Muscle layer of duodenum (tissue), 2 donors: ENCODE measurements at regions not wholly inside any gene's neighbourhood (a gene's known extent, or its start where the extent isn't known, plus 50 kb on each side); places are given as distances from the start of the nearest gene placed in this dataset.

ENCODE experiments used
- H3K27ac ChIP-seq: one replicate; pipeline ENCODE4 v1.7.0; 2013; ENCODE audit warnings: mild to moderate bottlenecking, low read length
- H3K27me3 ChIP-seq: one replicate; pipeline ENCODE4 v1.7.0; 2013; ENCODE audit warnings: low read depth, mild to moderate bottlenecking, control low read depth, low read length
- H3K36me3 ChIP-seq, 2 donors: one replicate each; pipeline ENCODE4 v1.7.0; 2013; ENCODE audit warnings: low read length in 2 of 2, control low read depth in 1 of 2, mild to moderate bottlenecking in 1 of 2; ENCODE audit not compliant: insufficient read depth in 2 of 2, control insufficient read depth in 1 of 2
- H3K4me1 ChIP-seq, 2 donors: one replicate each; pipeline ENCODE4 v1.7.0; 2013; ENCODE audit warnings: low read length in 2 of 2, mild to moderate bottlenecking in 2 of 2, control low read depth in 1 of 2, moderate library complexity in 1 of 2; ENCODE audit not compliant: insufficient read depth in 2 of 2, control insufficient read depth in 1 of 2
- H3K4me3 ChIP-seq, 2 donors: one replicate each; pipeline ENCODE4 v1.7.0; 2013; ENCODE audit warnings: low read length in 2 of 2, low read depth in 1 of 2, mild to moderate bottlenecking in 1 of 2
- H3K9me3 ChIP-seq, 2 donors: one replicate each; pipeline ENCODE4 v1.7.0; 2013; ENCODE audit warnings: low read length in 2 of 2, control low read depth in 1 of 2, mild to moderate bottlenecking in 1 of 2; ENCODE audit not compliant: control insufficient read depth in 1 of 2
- donor health status: healthy.

DNA sequence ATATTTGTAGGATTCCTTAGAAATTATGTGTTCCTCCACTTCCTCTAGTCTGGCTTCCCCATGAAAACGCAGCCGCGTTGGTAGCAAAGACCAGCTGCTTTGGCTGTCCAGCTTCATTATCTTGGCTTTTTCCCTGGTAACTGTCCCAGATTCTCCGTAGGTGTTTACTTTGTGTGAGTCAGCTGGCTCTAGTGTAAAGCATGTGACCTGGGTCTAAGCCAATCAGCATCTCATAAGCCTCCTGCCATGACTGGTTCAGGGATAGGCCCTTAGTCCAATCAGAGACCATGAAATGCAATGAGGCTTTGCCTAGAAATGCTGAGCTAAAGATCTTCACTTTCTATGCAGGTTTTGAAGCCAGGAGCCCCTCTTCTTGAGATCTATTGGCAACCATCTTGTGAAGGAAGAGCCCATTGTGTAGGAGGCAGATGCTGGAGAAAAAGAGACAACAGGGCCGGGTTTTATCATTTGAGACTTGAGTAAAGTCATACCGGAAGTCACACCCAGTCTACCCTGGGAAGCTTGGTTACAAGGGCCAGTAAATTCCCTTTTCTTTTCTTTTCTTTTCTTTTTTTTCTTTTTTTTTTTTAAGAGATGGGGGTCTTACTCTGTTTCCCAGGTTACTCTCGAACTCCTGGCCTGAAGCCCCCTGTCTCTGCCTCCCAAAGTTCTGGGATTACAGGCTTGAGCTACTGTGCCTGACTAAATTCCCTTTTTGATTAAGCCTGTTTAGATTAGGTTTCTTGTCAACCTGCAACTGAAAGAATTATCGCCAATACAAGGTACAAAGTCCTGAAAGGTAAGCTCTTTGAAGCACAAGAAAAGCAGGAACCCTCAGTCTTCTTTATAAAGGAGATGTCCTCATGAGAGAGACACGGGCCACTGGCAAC lies 256.5 kb upstream of the RREB1 start:
- Histone ChIP-seq H3K36me3 (no peaks in the 10 kb centered on the region), H3K4me3 (no peak overlapping the region), H3K4me1 (peaks cover 0 to 3% of the 10 kb centered on the region in 2 donors), H3K9me3 (no peaks in the 10 kb centered on the region), H3K27ac (peak overlapping the region; percentile 11), H3K27me3 (no peaks in the 10 kb centered on the region)

DNA sequence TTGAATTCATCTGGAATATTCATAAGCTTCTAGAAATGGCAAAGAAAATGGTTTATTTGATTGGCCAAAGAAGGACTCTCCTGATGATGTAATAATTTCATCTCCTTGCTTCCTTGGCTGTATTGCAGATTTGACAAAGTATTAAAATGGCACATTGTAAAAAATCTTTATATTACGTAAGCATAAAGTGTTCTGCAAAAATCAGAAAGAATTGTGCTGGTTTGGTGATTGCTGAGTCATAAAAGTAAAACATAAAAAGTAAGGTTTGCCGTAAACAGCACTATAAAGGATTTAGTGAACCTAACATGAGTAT lies 255.9 kb upstream of the RREB1 start:
- Histone ChIP-seq H3K4me3 (no peak overlapping the region), H3K27ac (no peak overlapping the region), H3K27me3 (no peaks in the 10 kb centered on the region), H3K4me1 (peaks cover 0 to 9% of the 10 kb centered on the region in 2 donors), H3K9me3 (no peaks in the 10 kb centered on the region), H3K36me3 (no peaks in the 10 kb centered on the region)

- Histone ChIP-seq H3K4me1 (peaks cover 0 to 13% of the 10 kb centered on the region in 2 donors), H3K36me3 (no peaks in the 10 kb centered on the region), H3K9me3 (no peaks in the 10 kb centered on the region), H3K4me3 (peak overlapping the region in 1 of 2 donors; percentile 18), H3K27ac (peak overlapping the region; percentile 52), H3K27me3 (no peaks in the 10 kb centered on the region)
Measured at GRCh38 chr6:6856538-6857523, 250.9 kb upstream of the RREB1 start.

DNA sequence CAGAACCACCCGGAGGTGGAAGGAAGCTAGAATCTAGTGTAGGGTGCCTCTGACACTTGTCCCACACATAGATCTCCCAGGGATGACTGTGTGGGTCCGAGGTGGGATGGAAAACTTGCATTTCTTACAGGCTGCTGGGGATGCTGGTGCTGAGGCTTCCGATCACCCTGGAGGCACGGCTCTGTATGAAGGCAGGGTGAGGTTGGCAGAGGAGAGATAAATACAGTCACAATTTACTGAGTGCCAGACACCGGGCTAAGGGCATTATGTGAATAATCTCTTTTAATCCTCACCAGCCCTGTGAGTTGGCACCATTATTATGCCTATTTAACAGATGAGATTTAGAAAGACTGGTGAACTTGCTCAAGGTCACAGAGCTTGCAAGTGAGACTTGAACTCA lies 250.2 kb upstream of the RREB1 start:
- Histone ChIP-seq H3K27me3 (no peaks in the 10 kb centered on the region), H3K9me3 (no peaks in the 10 kb centered on the region), H3K4me1 (peaks cover 0 to 13% of the 10 kb centered on the region in 2 donors), H3K27ac (peak overlapping the region; percentile 19), H3K36me3 (no peaks in the 10 kb centered on the region), H3K4me3 (no peak overlapping the region)

GRCh38 chr6:6858533-6858982 lies 249.2 kb upstream of the RREB1 start:
- peaks cover 0 to 13% of the 10 kb centered on the region in 2 donors for H3K4me1 ChIP-seq
- no peaks in the 10 kb centered on the region for H3K27me3 ChIP-seq
- no peaks in the 10 kb centered on the region for H3K9me3 ChIP-seq
- H3K4me3 ChIP-seq: no peak overlapping the region
- no peaks in the 10 kb centered on the region for H3K36me3 ChIP-seq
- no peak overlapping the region for H3K27ac ChIP-seq

DNA sequence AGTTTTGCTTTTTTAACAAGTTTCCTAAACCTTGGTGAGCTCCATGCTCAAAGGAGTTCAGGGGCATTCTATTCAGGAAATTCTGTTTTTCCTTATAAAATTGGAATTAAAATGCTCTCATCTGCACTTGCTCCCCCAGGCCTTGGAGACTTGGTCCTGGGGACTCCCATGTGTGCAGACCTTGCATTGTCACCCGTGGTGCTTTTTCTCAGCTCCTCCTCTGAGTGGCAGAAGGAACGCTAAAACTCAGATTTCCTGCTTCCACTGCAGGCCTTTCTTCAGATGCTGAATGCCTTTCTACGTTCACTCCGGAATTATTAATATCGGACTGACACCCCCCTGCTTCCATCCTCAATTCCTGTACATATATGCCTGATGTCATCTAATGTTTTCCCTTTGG lies 248.7 kb upstream of the RREB1 start:
- Histone ChIP-seq H3K27me3 (no peaks in the 10 kb centered on the region), H3K9me3 (no peaks in the 10 kb centered on the region), H3K27ac (no peak overlapping the region), H3K4me1 (peaks cover 0 to 13% of the 10 kb centered on the region in 2 donors), H3K36me3 (no peaks in the 10 kb centered on the region), H3K4me3 (no peak overlapping the region)

DNA sequence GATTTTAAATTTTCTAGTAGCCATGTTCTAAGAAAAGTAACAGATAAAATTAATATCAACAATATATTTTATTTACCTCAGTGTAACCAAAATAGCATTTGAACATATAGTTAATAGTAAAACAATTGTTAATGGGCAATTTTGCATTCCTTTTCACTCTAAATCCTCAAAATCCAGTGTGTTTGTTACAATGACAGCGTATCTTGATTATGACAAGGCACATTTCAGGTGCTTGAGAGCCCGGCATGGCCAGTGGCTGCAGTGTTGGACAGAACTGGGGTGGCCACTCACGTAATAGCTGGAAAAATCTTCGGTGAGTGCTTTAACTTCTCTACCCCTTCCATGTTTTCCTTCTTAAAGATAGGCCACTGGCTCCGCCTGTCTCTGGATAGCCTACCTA lies 248.0 kb upstream of the RREB1 start:
- H3K4me3 ChIP-seq: no peak overlapping the region
- H3K36me3 ChIP-seq: no peaks in the 10 kb centered on the region
- no peak overlapping the region for H3K27ac ChIP-seq
- no peaks in the 10 kb centered on the region for H3K27me3 ChIP-seq
- H3K9me3 ChIP-seq: no peaks in the 10 kb centered on the region
- H3K4me1 ChIP-seq: peaks cover 0 to 13% of the 10 kb centered on the region in 2 donors

- no peaks in the 10 kb centered on the region for H3K9me3 ChIP-seq
- no peaks in the 10 kb centered on the region for H3K27me3 ChIP-seq
- no peak overlapping the region for H3K4me3 ChIP-seq
- H3K27ac ChIP-seq: no peak overlapping the region
- H3K36me3 ChIP-seq: no peaks in the 10 kb centered on the region
- peaks cover 0 to 13% of the 10 kb centered on the region in 2 donors for H3K4me1 ChIP-seq
Measured at GRCh38 chr6:6860863-6861262, 246.9 kb upstream of the RREB1 start.

GRCh38 chr6:6861351-6861894 lies 246.3 kb upstream of the RREB1 start:
- H3K4me3 ChIP-seq: no peak overlapping the region
- no peaks in the 10 kb centered on the region for H3K36me3 ChIP-seq
- H3K27ac ChIP-seq: no peak overlapping the region
- H3K9me3 ChIP-seq: no peaks in the 10 kb centered on the region
- H3K27me3 ChIP-seq: no peaks in the 10 kb centered on the region
- H3K4me1 ChIP-seq: peaks cover 0 to 9% of the 10 kb centered on the region in 2 donors

DNA sequence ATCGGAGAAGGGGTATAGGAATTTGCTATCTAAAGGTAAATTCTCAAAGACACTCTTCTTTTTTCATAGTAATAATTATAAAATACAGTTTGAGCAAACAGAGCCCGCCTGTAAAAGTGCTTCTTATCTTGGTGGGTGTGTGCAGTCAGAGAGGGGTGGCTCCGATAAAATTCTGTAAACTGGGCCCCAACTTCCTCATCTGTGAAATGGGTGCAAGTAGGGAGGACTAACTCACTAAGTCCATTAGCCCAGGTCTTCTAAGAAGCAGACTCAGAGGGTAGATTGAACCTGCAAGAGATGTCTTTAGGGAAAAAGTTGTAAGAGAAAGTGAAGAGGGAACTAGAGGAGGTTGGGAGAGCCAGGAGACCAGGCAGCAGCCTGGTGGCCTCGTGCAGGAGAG lies 245.8 kb upstream of the RREB1 start:
- no peaks in the 10 kb centered on the region for H3K9me3 ChIP-seq
- H3K27ac ChIP-seq: no peak overlapping the region
- no peaks in the 10 kb centered on the region for H3K36me3 ChIP-seq
- H3K4me1 ChIP-seq: peaks cover 0 to 3% of the 10 kb centered on the region in 2 donors
- no peaks in the 10 kb centered on the region for H3K27me3 ChIP-seq
- H3K4me3 ChIP-seq: no peak overlapping the region
